GM23338 (cell line): ENCODE measurements at regions not wholly inside any gene's neighbourhood (a gene's known extent, or its start where the extent isn't known, plus 50 kb on each side); places are given as distances from the start of the nearest gene placed in this dataset.

ENCODE experiments used
- ATAC-seq: fragments of 200-7000 bp; cut with Tn5 transposase; 3 replicates; pipeline ENCODE4 v1.9.1; 2020
- DNase-seq: peaks from one replicate; pipeline ENCODE4 v3.0.0-alpha.2; 2015; ENCODE audit warnings: low spot score
- H2AFZ ChIP-seq: fragments of 200-600 bp; sonication (generic); 2 replicates; pipeline ENCODE4 v1.8.0; 2016; ENCODE audit warnings: antibody characterized with exemption, mild to moderate bottlenecking, moderate library complexity
- H3F3A ChIP-seq: fragments of 200-600 bp; sonication (generic); replicated peaks from 2 replicates; pipeline ENCODE4 v1.8.0; 2017; ENCODE audit warnings: antibody characterized with exemption, mixed run types, low read depth
- H3K27ac ChIP-seq: fragments of 200-600 bp; sonication (generic); 2 replicates; pipeline ENCODE4 v1.6.1; 2016; ENCODE audit warnings: low read depth
- H3K27me3 ChIP-seq: fragments of 200-600 bp; sonication (generic); 2 replicates; pipeline ENCODE4 v1.8.0; 2016; ENCODE audit warnings: mild to moderate bottlenecking, mixed run types, moderate library complexity; ENCODE audit not compliant: insufficient read depth
- H3K36me3 ChIP-seq: fragments of 200-600 bp; sonication (generic); 2 replicates; pipeline ENCODE4 v1.8.0; 2016; ENCODE audit warnings: mild to moderate bottlenecking; ENCODE audit not compliant: insufficient read depth
- H3K4me1 ChIP-seq: fragments of 200-600 bp; sonication (generic); 2 replicates; pipeline ENCODE4 v1.8.0; 2016; ENCODE audit warnings: mild to moderate bottlenecking, moderate library complexity; ENCODE audit not compliant: insufficient read depth
- H3K4me2 ChIP-seq: fragments of 200-600 bp; sonication (generic); 2 replicates; pipeline ENCODE4 v1.7.1; 2017; ENCODE audit warnings: mixed run types
- H3K4me3 ChIP-seq: fragments of 200-600 bp; sonication (generic); 2 replicates; pipeline ENCODE4 v1.6.1; 2016; ENCODE audit warnings: mixed run types
- H3K79me2 ChIP-seq: fragments of 200-600 bp; sonication (generic); replicated peaks from 2 replicates; pipeline ENCODE4 v1.8.0; 2017; ENCODE audit warnings: mild to moderate bottlenecking; ENCODE audit not compliant: insufficient read depth
- H3K9me2 ChIP-seq: fragments of 200-600 bp; sonication (generic); 2 replicates; pipeline ENCODE4 v1.8.0; 2017; ENCODE audit not compliant: insufficient read depth
- H4K20me1 ChIP-seq: fragments of 200-600 bp; sonication (generic); replicated peaks from 2 replicates; pipeline ENCODE4 v1.8.0; 2017; ENCODE audit warnings: mild to moderate bottlenecking; ENCODE audit not compliant: insufficient read depth
- H3K27ac Mint-ChIP-seq: 2 replicates; pipeline ENCODE4 v1.8.0; 2020; ENCODE audit warnings: inconsistent platforms, mild to moderate bottlenecking, moderate library complexity, mixed read lengths
- H3K27me3 Mint-ChIP-seq: 3 replicates; pipeline ENCODE4 v1.8.0; 2022; ENCODE audit warnings: low read depth, mild to moderate bottlenecking, moderate library complexity, mixed read lengths, inconsistent platforms; ENCODE audit not compliant: insufficient read depth, poor library complexity
- H3K36me3 Mint-ChIP-seq: 3 replicates; pipeline ENCODE4 v1.8.0; 2021; ENCODE audit warnings: low read depth, mild to moderate bottlenecking, inconsistent platforms, moderate library complexity, mixed read lengths
- H3K4me1 Mint-ChIP-seq: 3 replicates; pipeline ENCODE4 v1.8.0; 2020; ENCODE audit warnings: mild to moderate bottlenecking, inconsistent platforms, mixed read lengths
- H3K4me3 Mint-ChIP-seq: 3 replicates; pipeline ENCODE4 v1.8.0; 2021; ENCODE audit warnings: moderate library complexity, mild to moderate bottlenecking, inconsistent platforms, mixed read lengths
- H3K9me3 Mint-ChIP-seq: 3 replicates; pipeline ENCODE4 v1.8.0; 2020; ENCODE audit warnings: moderate library complexity, mild to moderate bottlenecking, inconsistent platforms, mixed read lengths
- CTCF ChIP-seq, 2 experiments: fragments of 200-600 bp in 1 of 2; sonication (generic) in 1 of 2; conservative IDR thresholded peaks; 2 replicates each; pipeline versions ENCODE4 v1.5.1 to v1.6.1; 2016 to 2017; ENCODE audit warnings: antibody characterized with exemption in 2 of 2, low read depth in 2 of 2, mild to moderate bottlenecking in 2 of 2, moderate library complexity in 1 of 2
- ETS1 ChIP-seq: IDR thresholded peaks from 2 replicates; pipeline ENCODE4 v1.6.1; 2016; ENCODE audit warnings: antibody characterized with exemption
- EZH2 ChIP-seq: fragments of 200-600 bp; sonication (generic); IDR thresholded peaks from one replicate; pipeline ENCODE4 v1.8.0; 2017; ENCODE audit warnings: antibody characterized with exemption, mild to moderate bottlenecking, low read depth; ENCODE audit not compliant: unreplicated experiment
- EZH2phosphoT487 ChIP-seq: fragments of 200-600 bp; sonication (generic); IDR thresholded peaks from one replicate; pipeline ENCODE4 v1.8.1; 2018; ENCODE audit warnings: antibody characterized with exemption; ENCODE audit not compliant: unreplicated experiment
- JUNB ChIP-seq: IDR thresholded peaks from one replicate; pipeline ENCODE4 v1.6.1; 2016; ENCODE audit warnings: antibody characterized with exemption; ENCODE audit not compliant: unreplicated experiment
- NANOG ChIP-seq: IDR thresholded peaks from 2 replicates; pipeline ENCODE4 v1.6.1; 2016; ENCODE audit warnings: antibody characterized with exemption, borderline replicate concordance
- POLR2AphosphoS5 ChIP-seq: IDR thresholded peaks from 2 replicates; pipeline ENCODE4 v1.6.1; 2016; ENCODE audit warnings: antibody characterized with exemption, low read depth
- STAT1 ChIP-seq: IDR thresholded peaks from one replicate; pipeline ENCODE4 v1.6.1; 2016; ENCODE audit warnings: antibody characterized with exemption; ENCODE audit not compliant: unreplicated experiment
- ZNF114 ChIP-seq: fragments of 250-450 bp; sonication (Bioruptor Pico); IDR thresholded peaks from 2 replicates; pipeline ENCODE4 v1.5.0; 2020; ENCODE audit warnings: mild to moderate bottlenecking, moderate library complexity
- ZNF331 ChIP-seq: fragments of 250-450 bp; sonication (Bioruptor Pico); IDR thresholded peaks from 2 replicates; pipeline ENCODE4 v1.5.0; 2020; ENCODE audit warnings: low read depth, mild to moderate bottlenecking, moderate library complexity
- ZNF462 ChIP-seq: fragments of 250-450 bp; sonication (Bioruptor Pico); IDR thresholded peaks from 2 replicates; pipeline ENCODE4 v1.5.0; 2020; ENCODE audit warnings: mild to moderate bottlenecking, moderate library complexity

GRCh38 chr20:48286601-48287000 is 501.3 kb upstream of the SULF2 start (continued):
- TF ChIP-seq ZNF462 (CRISPR knock-in tag) (no peak), ZNF114 (CRISPR knock-in tag) (no peak), ZNF331 (CRISPR knock-in tag) (no peak), EZH2 (no peak), STAT1 (no peak), CTCF (conservative IDR thresholded peaks at IDR 0.05; ENCODE audit: low read depth in 2 of 2) (no peak), EZH2phosphoT487 (no peak), JUNB (no peak)

- Histone ChIP-seq H3K4me2 (0 out of 2 replicates have a peak overlapping the region, but pooled peaks have one; percentile 43), H3K4me1 (peaks cover 20% of the 10 kb centered on the region), H3K36me3 (no peaks in the 10 kb centered on the region), H3K9me2 (no peaks in the 10 kb centered on the region), H2AFZ (no peak overlapping the region), H3F3A (no peaks in the 10 kb centered on the region), H3K79me2 (no peaks in the 10 kb centered on the region), H3K27me3 (no peaks in the 10 kb centered on the region), H3K4me3 (no peak overlapping the region), H3K27ac (peak overlapping the region; percentile 13; the same call in 1 of the 2 replicates), H4K20me1 (no peaks in the 10 kb centered on the region)
- ATAC-seq: no peak
- no peak overlapping the region for H3K27ac Mint-ChIP-seq
- no peak for DNase-seq
- H3K36me3 Mint-ChIP-seq: no peaks in the 10 kb centered on the region; the same call in 2 of the 3 replicates
- H3K4me3 Mint-ChIP-seq: no peak overlapping the region
- H3K4me1 Mint-ChIP-seq: peaks cover 22% of the 10 kb centered on the region
- no peaks in the 10 kb centered on the region; the same call in 2 of the 3 replicates for H3K9me3 Mint-ChIP-seq
- H3K27me3 Mint-ChIP-seq: peaks cover 7% of the 10 kb centered on the region
- no peak for TF ChIP-seq POLR2AphosphoS5
- no peak for TF ChIP-seq ZNF331 (CRISPR knock-in tag)
- TF ChIP-seq EZH2phosphoT487: no peak
- no peak for TF ChIP-seq ETS1
- no peak for TF ChIP-seq NANOG
- TF ChIP-seq EZH2: no peak
- TF ChIP-seq ZNF114 (CRISPR knock-in tag): no peak
- TF ChIP-seq STAT1: no peak
Observed at GRCh38 chr20:48285656-48286055, 500.4 kb upstream of the SULF2 start.
